Activated naive CD4-positive, alpha-beta T cell treated with anti-CD3 and anti-CD28 coated beads, Interleukin-2, amount 50 U/mL, for 72 hours (primary cell): ENCODE measurements at regions not wholly inside any gene's neighbourhood (a gene's known extent, or its start where the extent isn't known, plus 50 kb on each side); places are given as distances from the start of the nearest gene placed in this dataset.
A peak's percentile ranks its signal among the peaks of the same experiment; 100 is the strongest.
"Not testable (repeated sequence)": the region's sequence is repeated elsewhere in the genome, so short reads cannot be mapped to it uniquely, and the experiment has no call there.

ENCODE experiments used
- ATAC-seq, 2 donors: fragments of 150-1000 bp; cut with Tn5 transposase; 2 replicates each; pipeline ENCODE4 v1.10.0; 2021; ENCODE audit warnings: mild to moderate bottlenecking in 2 of 2, moderate library complexity in 2 of 2
- DNase-seq, 2 donors: peaks; one replicate each; pipeline ENCODE4 v3.0.0; 2021 to 2022; ENCODE audit warnings: low spot score in 2 of 2
- H3K27ac Mint-ChIP-seq, 2 donors: one replicate each; pipeline ENCODE4 v1.8.0; 2022; ENCODE audit warnings: mild to moderate bottlenecking in 2 of 2, mixed read lengths in 2 of 2
- H3K36me3 Mint-ChIP-seq, 2 donors: one replicate each; pipeline ENCODE4 v1.8.0; 2022; ENCODE audit warnings: mixed read lengths in 2 of 2
- H3K9me3 Mint-ChIP-seq, 2 donors: one replicate each; pipeline ENCODE4 v1.8.0; 2022; ENCODE audit warnings: mixed read lengths in 2 of 2

- DNase-seq (no peak), ATAC-seq (no peak)
- Mint-ChIP-seq H3K36me3 (no peaks in the 10 kb centered on the region), H3K27ac (no peak overlapping the region), H3K9me3 (no peaks in the 10 kb centered on the region)
Observed at GRCh38 chr12:22800332-22800731, 175.4 kb downstream of the ETNK1 start.

- Mint-ChIP-seq H3K36me3 (no peaks in the 10 kb centered on the region), H3K27ac (no peak overlapping the region), H3K9me3 (no peaks in the 10 kb centered on the region)
- DNase-seq = no peak
- ATAC-seq = no peak
Observed at GRCh38 chr12:22802883-22803630, 178.1 kb downstream of the ETNK1 start.

GRCh38 chr12:22803725-22804124 lies 178.8 kb downstream of the ETNK1 start:
- H3K9me3 Mint-ChIP-seq = no peaks in the 10 kb centered on the region
- H3K27ac Mint-ChIP-seq = no peak overlapping the region
- DNase-seq = no peak
- ATAC-seq = no peak
- H3K36me3 Mint-ChIP-seq = no peaks in the 10 kb centered on the region

GRCh38 chr12:22808860-22809259 lies 183.9 kb downstream of the ETNK1 start:
- no peaks in the 10 kb centered on the region for H3K36me3 Mint-ChIP-seq
- DNase-seq (no peak), ATAC-seq (no peak)
- H3K27ac Mint-ChIP-seq = no peak overlapping the region
- no peaks in the 10 kb centered on the region for H3K9me3 Mint-ChIP-seq

GRCh38 chr12:22810036-22810435 lies 185.1 kb downstream of the ETNK1 start:
- DNase-seq = no peak
- no peaks in the 10 kb centered on the region for H3K9me3 Mint-ChIP-seq
- H3K27ac Mint-ChIP-seq = no peak overlapping the region
- no peaks in the 10 kb centered on the region for H3K36me3 Mint-ChIP-seq
- ATAC-seq = no peak

- DNase-seq (no peak), ATAC-seq (no peak)
- Mint-ChIP-seq H3K36me3 (no peaks in the 10 kb centered on the region), H3K9me3 (no peaks in the 10 kb centered on the region), H3K27ac (no peak overlapping the region)
Observed at GRCh38 chr12:22812531-22812930, 187.6 kb downstream of the ETNK1 start.

- ATAC-seq = no peak
- no peak overlapping the region for H3K27ac Mint-ChIP-seq
Observed at GRCh38 chr12:22821985-22822384, 197.0 kb downstream of the ETNK1 start.

GRCh38 chr12:22826026-22826425 lies 201.1 kb downstream of the ETNK1 start:
- H3K36me3 Mint-ChIP-seq = peaks cover 0 to 7% of the 10 kb centered on the region in 2 donors
- ATAC-seq = no peak
- no peak for DNase-seq
- H3K27ac Mint-ChIP-seq = no peak overlapping the region
- H3K9me3 Mint-ChIP-seq = peaks cover 10 to 20% of the 10 kb centered on the region in 2 donors

More at GRCh38 chr12:22821985-22822384, 197.0 kb downstream of the ETNK1 start:
- Mint-ChIP-seq H3K36me3 (peaks cover 0 to 7% of the 10 kb centered on the region in 2 donors), H3K9me3 (peaks cover 5 to 12% of the 10 kb centered on the region in 2 donors)
- no peak for DNase-seq

GRCh38 chr12:22826446-22826981 lies 201.5 kb downstream of the ETNK1 start:
- H3K9me3 Mint-ChIP-seq = peaks cover 10 to 20% of the 10 kb centered on the region in 2 donors
- ATAC-seq, H3K36me3 Mint-ChIP-seq, H3K27ac Mint-ChIP-seq, DNase-seq: not testable (repeated sequence)

GRCh38 chr12:22828066-22828465 lies 203.1 kb downstream of the ETNK1 start:
- ATAC-seq = peak in 1 of 2 donors; percentile 82

GRCh38 chr12:22835431-22835830 lies 210.5 kb downstream of the ETNK1 start:
- DNase-seq = no peak
- no peak for ATAC-seq
- Mint-ChIP-seq H3K27ac (no peak overlapping the region), H3K9me3 (peaks cover 0 to 6% of the 10 kb centered on the region in 2 donors), H3K36me3 (no peaks in the 10 kb centered on the region)

More at GRCh38 chr12:22828066-22828465, 203.1 kb downstream of the ETNK1 start:
- Mint-ChIP-seq H3K27ac (no peak overlapping the region), H3K36me3 (no peaks in the 10 kb centered on the region), H3K9me3 (peaks cover 6 to 14% of the 10 kb centered on the region in 2 donors)
- no peak for DNase-seq

- H3K36me3 Mint-ChIP-seq = no peaks in the 10 kb centered on the region
- H3K27ac Mint-ChIP-seq = no peak overlapping the region
- DNase-seq = no peak
- ATAC-seq = no peak
- peaks cover 0 to 7% of the 10 kb centered on the region in 2 donors for H3K9me3 Mint-ChIP-seq
Observed at GRCh38 chr12:22850185-22850584, 225.2 kb downstream of the ETNK1 start.

- Mint-ChIP-seq H3K36me3 (no peaks in the 10 kb centered on the region), H3K27ac (no peak overlapping the region), H3K9me3 (peaks cover 0 to 3% of the 10 kb centered on the region in 2 donors)
- no peak for ATAC-seq
- no peak for DNase-seq
Observed at GRCh38 chr12:22851532-22851931, 226.6 kb downstream of the ETNK1 start.

GRCh38 chr12:22855456-22855855 lies 230.5 kb downstream of the ETNK1 start:
- Mint-ChIP-seq H3K36me3 (no peaks in the 10 kb centered on the region), H3K9me3 (peaks cover 0 to 3% of the 10 kb centered on the region in 2 donors), H3K27ac (no peak overlapping the region)
- DNase-seq (no peak), ATAC-seq (no peak)

- ATAC-seq (no peak), DNase-seq (no peak)
- Mint-ChIP-seq H3K9me3 (peaks cover 0 to 3% of the 10 kb centered on the region in 2 donors), H3K36me3 (no peaks in the 10 kb centered on the region), H3K27ac (no peak overlapping the region)
Observed at GRCh38 chr12:22856178-22856577, 231.2 kb downstream of the ETNK1 start.

GRCh38 chr12:22858849-22859570 lies 234.0 kb downstream of the ETNK1 start:
- no peaks in the 10 kb centered on the region for H3K36me3 Mint-ChIP-seq
- H3K9me3 Mint-ChIP-seq = no peaks in the 10 kb centered on the region
- ATAC-seq = no peak
- H3K27ac Mint-ChIP-seq = no peak overlapping the region
- no peak for DNase-seq

- ATAC-seq (no peak), DNase-seq (no peak)
- Mint-ChIP-seq H3K27ac (no peak overlapping the region), H3K9me3 (no peaks in the 10 kb centered on the region), H3K36me3 (no peaks in the 10 kb centered on the region)
Observed at GRCh38 chr12:22860926-22861325, 236.0 kb downstream of the ETNK1 start.
